ENCODE measurements at regions not wholly inside any gene's neighbourhood (a gene's known extent, or its start where the extent isn't known, plus 50 kb on each side); places are given as distances from the start of the nearest gene placed in this dataset.

GRCh38 chr3:72595376-72595775 lies 252.9 kb downstream of the SHQ1 start:
- 80% methylated on average over 4 of the region's 4 CpGs for WGBS (ENCODE audit: insufficient coverage)
- Histone ChIP-seq H3K4me3 (ENCODE audit: low read length) (no peak overlapping the region), H3K27ac (ENCODE audit: low read length) (no peak overlapping the region), H3K27me3 (ENCODE audit: control insufficient read depth, insufficient read depth, low read length) (peaks cover 2% of the 10 kb centered on the region), H3K9me3 (replicated peaks; ENCODE audit: control insufficient read depth, low read depth, low read length) (no peaks in the 10 kb centered on the region), H3K36me3 (ENCODE audit: control insufficient read depth, insufficient read depth, low read length) (no peaks in the 10 kb centered on the region), H3K4me1 (ENCODE audit: control insufficient read depth, insufficient read depth, low read length) (peaks cover 17% of the 10 kb centered on the region)
- no peak for DNase-seq

- Histone ChIP-seq H3K9me3 (replicated peaks; ENCODE audit: control insufficient read depth, low read depth, low read length) (no peaks in the 10 kb centered on the region), H3K4me3 (ENCODE audit: low read length) (no peak overlapping the region), H3K36me3 (ENCODE audit: control insufficient read depth, insufficient read depth, low read length) (no peaks in the 10 kb centered on the region), H3K27ac (ENCODE audit: low read length) (no peak overlapping the region), H3K4me1 (ENCODE audit: control insufficient read depth, insufficient read depth, low read length) (peaks cover 17% of the 10 kb centered on the region), H3K27me3 (ENCODE audit: control insufficient read depth, insufficient read depth, low read length) (peaks cover 2% of the 10 kb centered on the region)
- DNase-seq = no peak
- 100% methylated on average over 1 of the region's 3 CpGs for WGBS (ENCODE audit: insufficient coverage)
Measured at GRCh38 chr3:72594615-72595215, 253.5 kb downstream of the SHQ1 start.

GRCh38 chr3:72593881-72594397 lies 254.3 kb downstream of the SHQ1 start:
- H3K27me3 ChIP-seq (ENCODE audit: control insufficient read depth, insufficient read depth, low read length) = peaks cover 2% of the 10 kb centered on the region
- 36% methylated on average over 2 of the region's 5 CpGs for WGBS (ENCODE audit: insufficient coverage)
- no peak overlapping the region for H3K4me3 ChIP-seq (ENCODE audit: low read length)
- peak; percentile 41 for DNase-seq
- no peaks in the 10 kb centered on the region for H3K9me3 ChIP-seq (replicated peaks; ENCODE audit: control insufficient read depth, low read depth, low read length)
- peaks cover 17% of the 10 kb centered on the region for H3K4me1 ChIP-seq (ENCODE audit: control insufficient read depth, insufficient read depth, low read length)
- no peak overlapping the region for H3K27ac ChIP-seq (ENCODE audit: low read length)
- no peaks in the 10 kb centered on the region for H3K36me3 ChIP-seq (ENCODE audit: control insufficient read depth, insufficient read depth, low read length)

GRCh38 chr3:72591522-72592421 lies 256.5 kb downstream of the SHQ1 start:
- peak; percentile 62 for DNase-seq
- Histone ChIP-seq H3K27me3 (ENCODE audit: control insufficient read depth, insufficient read depth, low read length) (peaks cover 2% of the 10 kb centered on the region), H3K9me3 (replicated peaks; ENCODE audit: control insufficient read depth, low read depth, low read length) (no peaks in the 10 kb centered on the region), H3K4me3 (ENCODE audit: low read length) (no peak overlapping the region), H3K27ac (ENCODE audit: low read length) (no peak overlapping the region), H3K36me3 (ENCODE audit: control insufficient read depth, insufficient read depth, low read length) (no peaks in the 10 kb centered on the region), H3K4me1 (ENCODE audit: control insufficient read depth, insufficient read depth, low read length) (peaks cover 15% of the 10 kb centered on the region)
- 41% methylated on average over 12 of the region's 14 CpGs for WGBS (ENCODE audit: insufficient coverage)

- Histone ChIP-seq H3K27me3 (ENCODE audit: control insufficient read depth, insufficient read depth, low read length) (peaks cover 2% of the 10 kb centered on the region), H3K4me1 (ENCODE audit: control insufficient read depth, insufficient read depth, low read length) (peaks cover 15% of the 10 kb centered on the region), H3K27ac (ENCODE audit: low read length) (no peak overlapping the region), H3K36me3 (ENCODE audit: control insufficient read depth, insufficient read depth, low read length) (no peaks in the 10 kb centered on the region), H3K9me3 (replicated peaks; ENCODE audit: control insufficient read depth, low read depth, low read length) (no peaks in the 10 kb centered on the region), H3K4me3 (ENCODE audit: low read length) (no peak overlapping the region)
- DNase-seq = no peak
- 76% methylated on average over 9 of the region's 12 CpGs for WGBS (ENCODE audit: insufficient coverage)
Measured at GRCh38 chr3:72590732-72591221, 257.5 kb downstream of the SHQ1 start.

- Histone ChIP-seq H3K4me3 (ENCODE audit: low read length) (no peak overlapping the region), H3K27ac (ENCODE audit: low read length) (no peak overlapping the region), H3K9me3 (replicated peaks; ENCODE audit: control insufficient read depth, low read depth, low read length) (no peaks in the 10 kb centered on the region), H3K36me3 (ENCODE audit: control insufficient read depth, insufficient read depth, low read length) (no peaks in the 10 kb centered on the region), H3K27me3 (ENCODE audit: control insufficient read depth, insufficient read depth, low read length) (no peaks in the 10 kb centered on the region), H3K4me1 (ENCODE audit: control insufficient read depth, insufficient read depth, low read length) (peaks cover 9% of the 10 kb centered on the region)
- WGBS (ENCODE audit: insufficient coverage) = 80% methylated on average over 1 of the region's 3 CpGs
- DNase-seq = no peak
Measured at GRCh38 chr3:72587282-72587681, 261.0 kb downstream of the SHQ1 start.

GRCh38 chr3:72586694-72587093 lies 261.6 kb downstream of the SHQ1 start:
- WGBS (ENCODE audit: insufficient coverage) = 91% methylated on average over 6 of the region's 7 CpGs
- DNase-seq = no peak
- no peaks in the 10 kb centered on the region for H3K9me3 ChIP-seq (replicated peaks; ENCODE audit: control insufficient read depth, low read depth, low read length)

GRCh38 chr3:72585966-72586365 lies 262.3 kb downstream of the SHQ1 start:
- H3K4me1 ChIP-seq (ENCODE audit: control insufficient read depth, insufficient read depth, low read length) = no peaks in the 10 kb centered on the region
- no peak overlapping the region for H3K27ac ChIP-seq (ENCODE audit: low read length)

More at GRCh38 chr3:72586694-72587093, 261.6 kb downstream of the SHQ1 start:
- H3K27ac ChIP-seq (ENCODE audit: low read length) = no peak overlapping the region
- no peaks in the 10 kb centered on the region for H3K36me3 ChIP-seq (ENCODE audit: control insufficient read depth, insufficient read depth, low read length)
- no peaks in the 10 kb centered on the region for H3K27me3 ChIP-seq (ENCODE audit: control insufficient read depth, insufficient read depth, low read length)
- H3K4me1 ChIP-seq (ENCODE audit: control insufficient read depth, insufficient read depth, low read length) = peaks cover 4% of the 10 kb centered on the region
- no peak overlapping the region for H3K4me3 ChIP-seq (ENCODE audit: low read length)

GRCh38 chr3:72584262-72584661 lies 264.0 kb downstream of the SHQ1 start:
- no peaks in the 10 kb centered on the region for H3K36me3 ChIP-seq (ENCODE audit: control insufficient read depth, insufficient read depth, low read length)
- DNase-seq = no peak
- no peak overlapping the region for H3K4me3 ChIP-seq (ENCODE audit: low read length)
- no peaks in the 10 kb centered on the region for H3K4me1 ChIP-seq (ENCODE audit: control insufficient read depth, insufficient read depth, low read length)
- H3K9me3 ChIP-seq (replicated peaks; ENCODE audit: control insufficient read depth, low read depth, low read length) = peaks cover 2% of the 10 kb centered on the region
- H3K27me3 ChIP-seq (ENCODE audit: control insufficient read depth, insufficient read depth, low read length) = peaks cover 4% of the 10 kb centered on the region
- WGBS (ENCODE audit: insufficient coverage) = 81% methylated on average over 2 of the region's 2 CpGs
- no peak overlapping the region for H3K27ac ChIP-seq (ENCODE audit: low read length)

More at GRCh38 chr3:72585966-72586365, 262.3 kb downstream of the SHQ1 start:
- WGBS (ENCODE audit: insufficient coverage) = 83% methylated on average over 1 of the region's 4 CpGs
- DNase-seq = no peak
- no peaks in the 10 kb centered on the region for H3K9me3 ChIP-seq (replicated peaks; ENCODE audit: control insufficient read depth, low read depth, low read length)
- H3K27me3 ChIP-seq (ENCODE audit: control insufficient read depth, insufficient read depth, low read length) = no peaks in the 10 kb centered on the region
- H3K36me3 ChIP-seq (ENCODE audit: control insufficient read depth, insufficient read depth, low read length) = no peaks in the 10 kb centered on the region
- H3K4me3 ChIP-seq (ENCODE audit: low read length) = no peak overlapping the region

GRCh38 chr3:72582963-72583362 lies 265.3 kb downstream of the SHQ1 start:
- no peak overlapping the region for H3K4me3 ChIP-seq (ENCODE audit: low read length)
- peaks cover 2% of the 10 kb centered on the region for H3K9me3 ChIP-seq (replicated peaks; ENCODE audit: control insufficient read depth, low read depth, low read length)
- WGBS (ENCODE audit: insufficient coverage) = 85% methylated on average over 5 of the region's 7 CpGs
- H3K36me3 ChIP-seq (ENCODE audit: control insufficient read depth, insufficient read depth, low read length) = no peaks in the 10 kb centered on the region
- H3K27me3 ChIP-seq (ENCODE audit: control insufficient read depth, insufficient read depth, low read length) = peaks cover 4% of the 10 kb centered on the region
- DNase-seq = no peak
- no peaks in the 10 kb centered on the region for H3K4me1 ChIP-seq (ENCODE audit: control insufficient read depth, insufficient read depth, low read length)
- no peak overlapping the region for H3K27ac ChIP-seq (ENCODE audit: low read length)

Data from muscle of leg (tissue), 3 donors.